CD4-positive, alpha-beta T cell (primary cell): ENCODE measurements at regions not wholly inside any gene's neighbourhood (a gene's known extent, or its start where the extent isn't known, plus 50 kb on each side); places are given as distances from the start of the nearest gene placed in this dataset.

Experiments
- ATAC-seq: fragments of 200-7000 bp; cut with Tn5 transposase; one replicate; pipeline ENCODE4 v1.10.0; 2022; ENCODE audit warnings: mild to moderate bottlenecking; ENCODE audit not compliant: poor library complexity
- CTCF ChIA-PET: fragments of 350-600 bp; sonication (Branson Sonifier 250); formaldehyde crosslinking; loops from one replicate; lab custom pipeline; 2021; ENCODE audit warnings: antibody characterized with exemption, inconsistent platforms; lab: Charles Lee
- POLR2A ChIA-PET: fragments of 350-600 bp; sonication (Branson Sonifier 250); formaldehyde crosslinking; loops from one replicate; lab custom pipeline; 2021; ENCODE audit warnings: antibody characterized with exemption, inconsistent platforms; lab: Charles Lee
- DNase-seq, 14 experiments: peaks; one replicate each; pipeline ENCODE4 v3.0.0-alpha.2; 2013 to 2020; ENCODE audit warnings: mixed read lengths in 2 of 14
- H3K27ac ChIP-seq, 2 donors: one replicate each; pipeline versions ENCODE4 v1.5.1 to v1.7.0; 2013; ENCODE audit warnings: low read length in 2 of 2, low read depth in 1 of 2, mild to moderate bottlenecking in 1 of 2
- H3K27me3 ChIP-seq, 2 experiments: 1 replicate in 1 of 2; 2 replicates in 1 of 2; pipeline versions ENCODE4 v1.6.1 to v1.7.0; 2013; ENCODE audit warnings: low read length in 2 of 2, control low read depth in 1 of 2, mild to moderate bottlenecking in 1 of 2, moderate library complexity in 1 of 2; ENCODE audit not compliant: insufficient read depth in 2 of 2, control insufficient read depth in 1 of 2
- H3K36me3 ChIP-seq: one replicate; pipeline ENCODE4 v1.6.1; 2013; ENCODE audit warnings: low read length, control low read depth; ENCODE audit not compliant: insufficient read depth
- H3K4me1 ChIP-seq: one replicate; pipeline ENCODE4 v1.6.1; 2013; ENCODE audit warnings: low read length, control low read depth; ENCODE audit not compliant: insufficient read depth
- H3K4me3 ChIP-seq: one replicate; pipeline ENCODE4 v1.5.1; 2013; ENCODE audit warnings: mild to moderate bottlenecking, low read length, moderate library complexity
- H3K9me3 ChIP-seq, 2 experiments: 1 replicate in 1 of 2; 2 replicates in 1 of 2; pipeline versions ENCODE4 v1.6.1 to v1.7.0; 2013; ENCODE audit warnings: low read length in 2 of 2, mild to moderate bottlenecking in 2 of 2, control low read depth in 1 of 2, moderate library complexity in 1 of 2; ENCODE audit not compliant: control insufficient read depth in 1 of 2, insufficient read depth in 1 of 2
- H3K27ac Mint-ChIP-seq: one replicate; pipeline ENCODE4 v1.8.0; 2020; ENCODE audit warnings: mixed read lengths
- H3K27me3 Mint-ChIP-seq: one replicate; pipeline ENCODE4 v1.8.0; 2021; ENCODE audit warnings: mixed read lengths
- H3K36me3 Mint-ChIP-seq: one replicate; pipeline ENCODE4 v1.8.0; 2021; ENCODE audit warnings: low read depth, mixed read lengths
- H3K4me1 Mint-ChIP-seq: one replicate; pipeline ENCODE4 v1.8.0; 2021; ENCODE audit warnings: low read depth, mixed read lengths
- H3K4me3 Mint-ChIP-seq: one replicate; pipeline ENCODE4 v1.8.0; 2020; ENCODE audit warnings: mild to moderate bottlenecking, mixed read lengths
- H3K9me3 Mint-ChIP-seq: one replicate; pipeline ENCODE4 v1.8.0; 2020; ENCODE audit warnings: mixed read lengths
- CTCF ChIP-seq: fragments of 200-600 bp; IDR thresholded peaks from one replicate; pipeline ENCODE4 v1.8.0; 2022; ENCODE audit warnings: antibody characterized with exemption, mild to moderate bottlenecking
- intact Hi-C, 2 experiments: fragments of 100-400 bp; cut with DNase I in 1 of 2; cut with micrococcal nuclease in 1 of 2; formaldehyde crosslinking; loops; one replicate each; pipeline versions ENCODE4 v1.15.1 to v1.9.0; 2023 to 2025; cut with DNase I, micrococcal nuclease

DNA sequence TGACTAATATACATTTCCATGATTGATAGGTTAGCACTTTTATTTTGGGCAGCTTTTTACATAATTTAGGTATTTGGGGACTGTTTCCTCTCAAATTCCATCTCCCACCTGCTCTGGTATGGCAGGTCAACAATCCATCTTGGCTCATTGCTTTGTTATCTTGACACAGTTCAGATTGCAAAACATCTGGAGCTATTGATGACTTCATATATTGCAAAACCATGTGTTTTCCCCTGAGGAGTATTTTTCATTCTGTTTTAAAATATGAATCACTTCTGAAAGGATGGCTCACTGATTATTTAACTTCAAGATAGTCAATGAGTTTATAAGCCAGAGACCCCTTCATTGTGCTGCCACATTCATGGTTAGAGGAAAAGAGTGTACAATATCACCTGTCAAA is 1206.0 kb upstream of the C9orf72 start:
- Mint-ChIP-seq H3K36me3 (no peaks in the 10 kb centered on the region), H3K27ac (no peak overlapping the region), H3K27me3 (no peaks in the 10 kb centered on the region), H3K9me3 (peaks cover 2% of the 10 kb centered on the region), H3K4me1 (no peaks in the 10 kb centered on the region), H3K4me3 (no peak overlapping the region)
- DNase-seq (no peak), ATAC-seq (no peak)
- H3K4me3 ChIP-seq, result no peak overlapping the region
- no peaks in the 10 kb centered on the region for H3K4me1 ChIP-seq
- H3K9me3 ChIP-seq, result no peaks in the 10 kb centered on the region
- H3K27ac ChIP-seq, result no peak overlapping the region
- H3K27me3 ChIP-seq, result no peaks in the 10 kb centered on the region
- ChIA-PET CTCF (no interaction called here), POLR2A (no interaction called here)
- H3K36me3 ChIP-seq, result no peaks in the 10 kb centered on the region
- intact Hi-C loops, result no loop called here
- TF ChIP-seq CTCF, result no peak

GRCh38 chr9:28781481-28781880 is 1208.2 kb upstream of the C9orf72 start:
- no peaks in the 10 kb centered on the region for H3K27me3 Mint-ChIP-seq
- H3K27me3 ChIP-seq, result no peaks in the 10 kb centered on the region

GRCh38 chr9:28782630-28783029 is 1209.3 kb upstream of the C9orf72 start:
- H3K27ac Mint-ChIP-seq, result no peak overlapping the region
- ATAC-seq, result no peak
- Histone ChIP-seq H3K9me3 (peaks cover 0 to 5% of the 10 kb centered on the region in 2 experiments), H3K4me3 (no peak overlapping the region), H3K27me3 (no peaks in the 10 kb centered on the region), H3K36me3 (no peaks in the 10 kb centered on the region), H3K4me1 (no peaks in the 10 kb centered on the region), H3K27ac (no peak overlapping the region)
- H3K9me3 Mint-ChIP-seq, result peaks cover 2% of the 10 kb centered on the region
- DNase-seq, result no peak
- ChIA-PET POLR2A (no interaction called here), CTCF (no interaction called here)
- no peaks in the 10 kb centered on the region for H3K36me3 Mint-ChIP-seq
- H3K4me3 Mint-ChIP-seq, result no peak overlapping the region
- intact Hi-C loops, result no loop called here
- TF ChIP-seq CTCF, result no peak
- no peaks in the 10 kb centered on the region for H3K4me1 Mint-ChIP-seq
- H3K27me3 Mint-ChIP-seq, result no peaks in the 10 kb centered on the region

More at GRCh38 chr9:28781481-28781880, 1208.2 kb upstream of the C9orf72 start:
- Histone ChIP-seq H3K27ac (no peak overlapping the region), H3K4me1 (no peaks in the 10 kb centered on the region), H3K9me3 (peaks cover 0 to 5% of the 10 kb centered on the region in 2 experiments), H3K4me3 (no peak overlapping the region), H3K36me3 (no peaks in the 10 kb centered on the region)
- Mint-ChIP-seq H3K9me3 (peaks cover 2% of the 10 kb centered on the region), H3K27ac (no peak overlapping the region), H3K4me3 (no peak overlapping the region), H3K36me3 (no peaks in the 10 kb centered on the region), H3K4me1 (no peaks in the 10 kb centered on the region)
- no peak for TF ChIP-seq CTCF
- ChIA-PET POLR2A (no interaction called here), CTCF (no interaction called here)
- DNase-seq, result no peak
- no peak for ATAC-seq
- intact Hi-C loops, result no loop called here
